CD4-positive, alpha-beta T cell treated with Interleukin-4 for 1 hour (primary cell): ENCODE measurements at regions not wholly inside any gene's neighbourhood (a gene's known extent, or its start where the extent isn't known, plus 50 kb on each side); places are given as distances from the start of the nearest gene placed in this dataset.
"Not testable (repeated sequence)": the region's sequence is repeated elsewhere in the genome, so short reads cannot be mapped to it uniquely, and the experiment has no call there.

Experiments
- DNase-seq, 2 donors: peaks; one replicate each; pipeline ENCODE4 v3.0.0-alpha.2; 2020 to 2022

DNA sequence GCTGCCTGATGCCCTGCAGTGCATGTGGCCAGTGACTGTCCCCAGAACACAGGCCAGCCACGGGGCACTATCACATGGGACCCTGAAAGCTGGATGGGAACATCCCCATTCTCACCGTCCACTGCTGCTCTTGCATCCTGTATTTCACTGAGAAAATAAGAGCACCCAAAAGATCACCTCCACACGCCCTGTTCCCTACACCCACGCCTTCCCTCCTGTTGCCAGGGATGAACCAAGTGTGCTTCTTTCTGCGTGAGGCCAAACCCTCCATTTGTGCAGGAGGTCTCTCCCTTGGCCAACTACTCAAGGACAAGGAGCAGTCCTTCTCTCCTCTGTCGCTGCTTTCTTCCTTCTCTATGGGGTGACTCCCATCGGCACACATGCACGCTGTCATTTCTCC is 118.3 kb downstream of the LRRC37A3 start:
- DNase-seq = not testable (repeated sequence)

DNA sequence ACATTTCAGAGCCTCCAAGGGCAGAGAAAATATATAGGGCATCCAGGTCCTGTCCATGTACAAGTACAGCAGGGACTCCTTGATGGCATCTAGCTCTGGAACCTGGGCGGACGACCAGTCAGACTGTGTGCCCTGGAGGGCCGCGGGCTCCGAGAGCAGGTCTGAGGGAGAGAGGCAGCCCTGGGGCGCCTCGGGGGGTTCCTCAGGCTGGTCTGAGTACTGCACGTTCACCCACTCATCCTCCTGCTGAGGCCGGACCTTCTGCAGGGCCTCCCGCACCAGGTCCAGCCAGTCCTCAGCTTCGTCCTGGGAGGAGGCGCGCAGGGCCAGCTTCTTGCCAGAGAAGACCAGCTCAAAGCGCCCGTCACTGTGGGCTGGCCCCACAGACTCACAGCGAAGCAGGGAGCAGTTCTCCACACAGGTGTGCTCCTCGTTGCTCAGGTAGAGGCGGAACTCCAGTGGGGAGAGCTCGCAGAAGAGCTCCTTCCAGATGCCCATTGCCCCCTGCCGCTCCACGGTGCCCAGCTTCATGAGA is 118.8 kb downstream of the LRRC37A3 start:
- not testable (repeated sequence) for DNase-seq

DNA sequence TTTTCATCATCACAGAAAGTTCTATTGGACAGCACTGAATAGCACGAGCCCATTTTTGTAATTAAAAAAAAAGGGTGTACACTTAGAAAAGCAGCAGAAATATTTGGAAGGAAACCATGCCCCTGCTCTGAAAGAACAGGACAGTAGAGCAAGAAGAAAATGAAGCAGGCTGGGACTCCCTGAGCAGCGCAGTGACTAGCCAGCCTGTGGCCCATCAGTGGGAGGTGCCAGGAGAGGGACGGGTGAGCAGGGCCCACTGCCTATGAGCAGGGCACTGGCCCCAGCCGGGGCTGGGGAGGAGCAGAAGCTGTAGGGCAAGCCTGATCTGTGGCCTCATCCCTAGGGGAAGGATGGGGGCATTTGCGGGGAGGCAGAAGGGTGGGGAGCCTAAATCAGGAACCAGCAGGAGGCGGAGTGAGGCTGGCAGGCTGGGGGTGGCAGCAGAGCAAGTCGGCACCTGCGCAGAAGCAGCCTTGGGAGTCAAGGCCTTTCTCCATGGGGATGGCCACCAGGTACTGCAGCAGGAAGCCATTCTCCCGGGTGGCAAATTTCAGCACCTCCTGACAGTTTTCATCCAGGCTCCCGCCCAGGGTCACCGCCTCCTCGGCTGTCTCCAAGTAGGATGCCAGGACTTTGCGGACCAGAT is 119.6 kb downstream of the LRRC37A3 start:
- DNase-seq = not testable (repeated sequence)

DNA sequence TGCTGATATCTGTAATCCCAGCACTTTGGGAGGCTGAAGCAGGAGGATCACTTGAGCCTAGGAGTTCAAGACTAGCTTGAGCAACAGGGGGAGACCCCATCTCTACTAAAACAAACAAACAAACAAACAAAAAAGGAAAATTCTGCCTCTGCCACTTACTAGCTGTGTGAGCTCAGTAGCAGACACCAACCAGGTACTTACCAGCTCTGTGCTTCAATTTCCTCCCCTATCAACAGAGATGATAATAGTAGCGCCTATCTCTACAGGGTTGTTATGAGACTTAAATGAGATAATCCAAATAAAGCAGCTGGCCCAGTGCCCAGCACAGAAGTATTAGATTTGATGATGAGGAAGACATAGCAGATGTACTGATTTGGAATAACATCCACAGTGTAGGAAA is 120.3 kb downstream of the LRRC37A3 start:
- DNase-seq = not testable (repeated sequence)

DNA sequence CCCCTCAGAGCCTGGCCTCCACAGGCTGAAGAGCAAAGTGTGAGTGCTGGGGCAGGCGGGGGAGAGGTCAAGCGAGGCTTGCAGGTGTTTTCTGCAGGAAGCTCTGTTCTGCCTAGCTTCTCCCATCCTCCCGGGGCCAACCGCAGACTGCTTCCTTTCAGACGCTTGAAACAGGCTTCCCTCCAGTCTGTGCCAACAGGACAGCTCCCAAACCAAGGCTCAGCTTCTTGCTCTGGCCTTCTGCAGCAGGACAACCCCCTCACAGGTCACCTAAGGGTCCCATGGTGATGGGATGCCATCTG is 120.8 kb downstream of the LRRC37A3 start:
- DNase-seq = not testable (repeated sequence)

DNA sequence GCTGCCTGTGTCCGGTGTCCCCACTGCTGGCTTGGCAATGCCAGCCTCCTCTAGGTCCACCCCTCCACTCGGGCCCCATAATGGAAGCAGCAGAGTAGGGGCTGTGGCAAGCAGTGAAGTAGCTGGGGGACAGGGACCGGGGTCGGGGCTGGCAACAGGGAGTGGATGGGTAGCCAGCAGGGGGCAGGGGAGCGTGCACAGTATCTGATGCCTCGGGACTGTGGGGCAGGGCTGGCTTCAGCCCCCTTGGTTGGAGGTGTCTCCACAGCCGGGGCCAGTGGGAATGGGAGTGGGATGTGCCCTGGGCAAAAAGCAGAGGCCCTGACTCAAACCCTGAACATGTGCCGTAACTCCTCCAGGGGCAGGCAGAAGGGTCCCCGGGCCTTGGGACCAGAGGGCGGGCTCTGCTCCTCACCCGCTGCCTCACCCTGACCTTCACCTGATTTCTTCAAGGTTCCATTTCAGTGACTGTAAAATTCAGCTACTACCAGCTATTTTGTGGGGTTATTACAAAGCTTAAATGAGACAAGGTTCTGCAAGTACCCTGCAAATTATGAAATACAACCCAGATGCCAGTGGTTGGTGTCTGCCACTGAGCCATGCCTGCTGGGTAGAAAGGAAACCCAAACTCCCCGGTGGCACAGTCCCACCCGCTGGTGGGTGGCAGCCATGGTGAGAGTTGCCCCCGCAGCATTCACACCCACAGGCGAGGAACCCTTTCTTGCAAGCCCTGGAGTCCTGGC is 121.4 kb downstream of the LRRC37A3 start:
- DNase-seq = not testable (repeated sequence)

DNA sequence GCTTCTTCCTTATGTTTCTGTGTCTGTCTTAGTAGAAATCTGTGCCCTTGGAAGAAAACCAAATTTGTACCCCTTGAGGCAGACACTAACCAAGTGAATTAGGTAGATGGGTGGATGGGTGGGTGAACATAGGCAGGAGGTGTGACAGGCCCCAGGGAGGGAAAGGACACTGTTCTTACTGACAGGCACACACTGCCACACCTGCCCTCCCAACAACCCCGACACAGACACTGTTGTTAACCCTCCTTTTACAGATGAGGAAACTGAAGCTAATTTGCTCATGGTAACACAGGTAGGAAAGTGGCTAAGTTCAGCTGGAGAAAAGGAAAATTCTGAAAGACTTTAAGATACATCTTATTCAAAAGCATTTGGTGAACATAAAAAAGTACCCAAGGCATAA is 123.9 kb downstream of the LRRC37A3 start:
- DNase-seq = not testable (repeated sequence)

DNA sequence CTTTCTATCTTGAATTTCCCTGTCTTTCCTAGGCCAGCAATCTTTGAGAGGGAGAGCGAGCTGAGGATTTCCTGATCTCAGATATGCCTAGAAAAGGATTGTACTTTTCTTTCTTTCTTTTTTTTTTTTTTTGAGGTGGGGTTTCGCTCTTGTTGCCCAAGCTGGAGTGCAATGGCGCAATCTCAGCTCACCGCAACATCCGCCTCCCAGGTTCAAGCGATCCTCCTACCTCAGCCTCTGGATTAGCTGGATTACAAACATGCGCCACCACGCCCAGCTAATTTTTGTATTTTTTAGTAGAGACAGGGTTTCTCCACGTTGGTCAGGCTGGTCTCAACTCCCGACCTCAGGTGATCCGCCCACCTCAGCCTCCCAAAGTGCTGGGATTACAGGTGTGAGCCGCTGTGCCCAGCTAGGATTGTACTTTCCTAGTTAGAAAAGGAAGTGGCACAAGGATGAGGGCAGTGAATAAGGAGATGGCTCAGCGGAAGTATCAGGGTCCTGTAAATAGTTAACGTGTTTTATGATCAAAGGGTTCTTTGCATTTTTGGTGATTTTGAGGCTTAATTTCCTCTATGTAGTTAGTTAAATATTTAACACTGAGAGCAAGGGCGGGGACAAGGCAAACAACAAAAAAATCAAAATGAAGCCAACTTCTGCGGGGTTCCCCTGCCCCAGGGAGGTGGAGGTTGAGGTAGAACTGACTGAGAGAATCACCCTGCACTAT is 124.6 kb downstream of the LRRC37A3 start:
- DNase-seq = not testable (repeated sequence)

DNA sequence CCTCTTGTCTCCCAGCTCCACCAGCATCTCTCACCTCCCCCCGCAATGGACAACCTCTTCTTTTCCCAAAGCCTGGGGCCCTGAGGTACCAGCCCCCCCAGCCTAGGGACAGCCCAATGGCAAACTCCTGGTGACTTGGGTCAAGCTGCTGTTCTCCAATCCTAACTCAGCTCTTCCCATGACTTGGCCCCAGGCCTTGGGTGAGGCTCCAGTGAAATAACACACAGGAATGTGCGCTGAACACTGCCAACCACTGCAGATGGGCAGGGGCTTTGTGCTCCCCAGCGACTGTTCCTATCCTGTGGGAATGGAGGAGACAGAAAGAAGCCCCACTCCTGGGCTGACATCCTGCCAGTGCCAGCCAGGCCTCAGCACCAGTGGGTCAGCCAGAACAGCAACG is 125.2 kb downstream of the LRRC37A3 start:
- DNase-seq = not testable (repeated sequence)

DNA sequence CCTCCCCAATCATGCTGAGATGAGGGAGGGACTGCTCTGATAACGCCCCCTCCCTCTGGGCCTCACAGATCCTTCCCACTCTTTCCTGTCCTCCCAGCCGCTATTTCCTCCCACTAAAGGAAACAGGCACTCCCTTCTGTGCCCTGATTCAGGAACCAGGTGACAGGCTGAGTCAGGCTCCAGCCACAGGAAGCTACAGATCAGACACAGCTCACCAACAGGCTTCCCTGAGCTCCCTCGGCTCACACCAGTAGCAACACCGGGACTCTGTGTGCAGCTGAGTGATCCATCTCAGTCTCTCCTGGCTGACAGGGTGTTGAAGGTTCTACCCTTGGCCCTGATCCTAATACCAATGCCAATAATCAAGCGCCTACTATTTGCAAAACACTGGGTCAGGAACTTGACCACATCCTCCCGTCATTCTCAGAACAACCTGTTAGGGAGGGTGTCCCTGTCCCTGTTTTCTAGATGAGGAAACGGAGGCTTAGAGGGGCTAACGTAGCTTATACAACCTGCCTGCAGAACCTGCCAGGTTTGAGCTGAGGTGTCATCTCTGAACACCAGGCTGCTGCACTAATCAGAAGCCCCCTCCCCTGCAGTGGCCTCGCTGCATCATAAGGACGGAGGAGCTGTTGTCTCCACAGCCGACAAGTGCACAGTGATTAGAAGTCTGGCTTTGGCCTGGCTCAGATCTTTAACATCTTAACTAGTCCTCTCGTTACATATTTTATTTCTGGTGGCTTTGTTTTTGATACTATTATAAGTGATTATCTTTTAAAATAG is 126.3 kb downstream of the LRRC37A3 start:
- DNase-seq = peak; percentile 18 to 30

DNA sequence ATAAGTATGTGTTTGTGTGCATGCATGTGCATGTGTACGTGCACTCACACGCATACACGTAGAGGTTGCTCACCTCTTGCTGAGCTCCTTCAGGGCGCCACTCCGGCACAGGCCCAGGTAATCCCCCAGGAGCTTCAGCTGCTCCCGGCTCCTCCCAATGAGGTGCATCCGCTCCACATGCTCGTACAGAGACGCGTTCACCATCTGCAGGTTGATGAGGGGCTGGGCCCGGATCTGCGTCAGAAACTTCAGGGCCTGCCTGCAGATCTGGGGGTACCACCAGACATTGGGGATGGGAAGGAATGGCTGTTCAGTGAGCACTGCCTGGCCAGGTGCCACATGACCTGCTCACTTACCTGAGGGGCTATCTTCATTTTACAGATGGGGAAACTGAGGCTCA is 127.0 kb downstream of the LRRC37A3 start:
- not testable (repeated sequence) for DNase-seq

DNA sequence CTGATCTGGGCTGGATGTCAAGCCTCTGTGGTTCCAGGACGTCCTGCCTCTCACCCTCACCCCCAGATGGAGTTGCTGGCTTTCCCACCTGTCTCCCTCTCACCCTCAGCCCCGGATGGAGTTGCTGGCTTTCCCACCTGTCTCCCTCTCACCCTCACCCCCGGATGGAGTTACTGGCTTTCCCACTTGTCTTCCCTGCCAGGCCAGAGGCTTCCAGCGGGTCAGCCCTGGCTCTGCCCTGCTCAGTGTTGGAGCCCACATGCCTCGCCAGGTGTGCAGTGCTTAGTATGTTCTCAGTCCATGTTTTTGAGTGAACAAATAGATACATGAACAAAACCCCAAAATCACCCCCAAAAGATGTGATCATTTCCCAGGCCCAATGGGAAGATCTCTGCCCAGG is 127.6 kb downstream of the LRRC37A3 start:
- DNase-seq = not testable (repeated sequence)

DNA sequence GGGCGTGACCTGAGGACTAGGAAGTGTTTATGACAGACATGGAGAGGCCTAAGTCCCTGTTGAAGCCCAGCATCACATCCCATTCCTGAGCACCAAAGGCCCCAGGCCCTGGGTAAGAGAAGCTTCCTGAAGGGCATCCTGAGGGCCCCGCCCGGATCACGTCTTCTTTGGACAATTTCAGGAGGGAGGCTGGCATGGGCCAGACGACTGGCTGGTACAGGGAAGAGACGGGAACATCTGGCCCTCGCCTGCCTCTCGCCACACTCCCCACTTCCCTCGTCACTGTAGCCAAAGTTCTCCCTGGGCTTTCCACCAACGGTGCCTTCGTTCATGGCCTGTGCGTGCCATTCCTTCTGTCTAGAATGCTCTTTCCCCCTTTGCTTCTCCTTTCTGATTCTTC is 128.1 kb downstream of the LRRC37A3 start:
- not testable (repeated sequence) for DNase-seq

DNA sequence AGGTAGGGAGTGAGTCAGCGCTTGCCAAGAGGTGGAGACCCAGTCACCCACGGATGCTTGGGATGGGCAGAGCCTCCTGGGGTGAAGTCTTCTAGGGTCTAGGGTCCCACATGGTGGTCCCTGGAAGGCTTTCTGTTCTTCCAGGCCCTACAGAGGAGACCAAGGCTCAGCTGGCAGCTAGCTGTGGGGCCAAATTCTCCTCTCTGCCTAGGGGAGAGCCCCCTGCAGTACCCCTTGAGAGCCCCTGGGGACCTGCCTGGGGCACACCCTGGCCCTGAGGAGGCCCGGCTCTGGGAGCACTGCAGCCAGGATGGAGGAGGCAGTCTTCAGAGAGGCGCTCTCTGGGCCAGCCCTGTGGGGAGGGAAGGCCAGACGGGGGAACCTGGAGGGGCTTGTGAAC is 128.6 kb upstream of the SMURF2 start:
- DNase-seq = not testable (repeated sequence)

DNA sequence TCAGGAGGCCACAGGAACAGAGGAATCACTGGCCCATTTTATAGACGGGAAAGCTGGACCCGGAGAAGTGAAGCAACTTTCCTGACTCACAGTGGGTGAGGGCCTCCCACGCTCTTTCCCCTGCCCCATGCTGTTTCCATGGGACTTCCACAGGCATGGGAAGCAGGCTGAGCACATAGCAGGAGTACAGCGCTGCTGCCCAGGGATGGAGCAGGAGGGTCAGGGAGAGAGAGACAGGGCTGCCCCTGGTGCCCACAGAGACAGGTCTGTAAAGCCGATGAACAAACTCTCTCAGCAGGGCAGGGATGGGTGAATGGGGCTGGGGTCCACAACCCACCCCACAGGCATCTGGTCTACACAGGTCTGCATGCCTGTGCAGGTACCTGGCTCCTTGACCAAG is 128.1 kb upstream of the SMURF2 start:
- not testable (repeated sequence) for DNase-seq

DNA sequence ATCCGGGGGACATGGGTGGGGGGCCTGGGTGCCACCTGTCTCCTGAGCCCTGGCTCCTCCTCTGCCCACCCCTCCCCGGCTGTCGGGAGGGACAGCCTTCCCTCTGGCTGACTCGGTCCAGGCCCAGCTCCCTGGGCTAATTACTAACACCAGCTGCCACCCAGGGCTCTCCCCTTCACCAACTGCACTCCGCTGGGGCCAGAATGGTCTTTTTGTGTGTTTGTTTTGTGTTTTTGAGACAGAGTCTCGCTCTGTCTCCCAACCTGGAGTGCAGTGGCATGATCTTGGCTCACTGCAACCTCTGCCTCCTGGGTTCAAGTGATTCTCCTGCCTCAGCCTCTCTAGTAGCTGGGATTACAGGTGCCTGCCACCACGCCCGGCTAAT is 126.9 kb upstream of the SMURF2 start:
- not testable (repeated sequence) for DNase-seq

DNA sequence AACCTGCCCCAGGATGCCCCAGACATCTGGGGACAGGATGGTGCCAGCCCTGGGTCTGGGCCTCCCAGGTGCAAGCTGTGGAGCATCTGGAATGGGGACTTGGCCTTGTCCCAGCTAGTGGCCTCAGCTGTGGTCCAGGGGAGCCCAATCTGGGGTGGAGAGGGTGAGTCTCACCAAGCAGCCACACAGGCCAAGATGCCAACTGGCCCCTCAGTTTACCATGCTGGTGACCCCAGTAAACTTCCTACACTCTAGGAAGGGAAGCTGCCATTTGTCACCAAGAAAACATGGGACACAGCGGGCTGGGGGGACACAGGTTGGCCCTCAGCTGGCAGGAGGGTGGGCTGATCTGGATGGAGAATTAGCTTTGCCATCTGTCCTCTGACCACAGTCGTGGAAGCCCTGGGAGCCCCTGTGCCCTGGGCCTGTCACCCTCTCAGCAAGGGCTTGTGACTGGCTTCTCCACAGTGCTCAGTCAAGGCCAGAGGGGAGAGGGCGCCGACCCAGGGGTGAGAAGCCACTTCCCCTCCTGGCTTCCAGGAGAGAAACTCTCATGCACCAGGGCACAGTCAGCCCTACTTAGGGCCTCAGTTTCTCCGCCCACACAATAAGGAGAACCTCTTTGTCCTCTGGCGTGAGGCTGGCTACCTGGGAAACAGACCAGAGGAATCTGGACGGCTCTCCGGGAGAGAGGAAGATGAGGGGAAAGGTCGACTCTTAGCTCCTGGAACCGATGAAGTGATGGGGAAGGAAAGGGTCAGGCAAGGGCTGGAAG is 126.4 kb upstream of the SMURF2 start:
- DNase-seq = no peak

DNA sequence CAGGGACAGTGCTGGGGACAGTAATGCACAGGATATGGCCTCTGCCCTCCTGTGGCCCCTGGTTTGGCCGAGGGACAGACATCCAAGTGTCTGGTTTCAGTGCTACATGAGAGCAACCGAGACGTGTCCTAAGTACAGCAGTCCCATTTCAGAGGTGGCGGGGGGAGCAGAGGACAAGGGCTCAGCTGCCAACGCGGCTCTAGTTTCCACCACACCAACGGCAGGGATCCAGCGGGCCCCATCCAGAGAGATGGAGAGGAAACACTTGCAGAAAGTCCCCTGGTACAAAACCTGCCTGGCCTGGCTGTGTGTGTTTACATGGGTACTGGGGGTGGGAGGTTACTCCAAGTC is 125.8 kb upstream of the SMURF2 start:
- DNase-seq = no peak

DNA sequence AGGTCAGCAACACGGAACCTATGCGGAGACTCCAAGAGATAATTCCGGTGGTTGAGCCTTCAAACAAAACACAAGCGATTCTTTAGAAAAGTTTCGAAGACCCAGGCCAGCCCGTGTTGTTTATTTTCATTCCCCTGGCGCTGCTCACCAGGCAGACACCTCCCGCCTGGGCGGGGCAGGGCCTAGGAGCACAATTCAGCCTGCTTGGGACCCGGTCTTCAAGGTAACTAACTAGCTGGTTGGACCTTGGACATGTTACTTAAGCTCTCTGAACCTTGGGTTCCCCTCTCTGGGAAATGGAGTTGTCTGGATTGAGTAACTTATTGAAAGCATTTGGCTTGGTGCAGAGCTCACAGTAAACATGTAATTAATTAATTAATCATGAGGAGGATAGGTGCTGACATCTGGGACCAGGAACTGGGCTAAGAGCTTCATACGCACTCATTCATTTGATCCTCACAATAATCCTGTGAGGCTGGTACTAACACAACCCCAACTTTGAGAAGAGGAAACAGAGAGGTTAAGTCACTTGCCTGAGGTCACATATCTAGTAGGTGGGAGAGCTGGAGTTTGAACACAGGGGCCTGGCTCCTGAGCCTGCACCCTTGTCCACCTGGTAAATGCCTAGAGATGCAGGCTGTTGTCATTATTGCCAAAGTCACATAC is 125.3 kb upstream of the SMURF2 start:
- DNase-seq = no peak

DNA sequence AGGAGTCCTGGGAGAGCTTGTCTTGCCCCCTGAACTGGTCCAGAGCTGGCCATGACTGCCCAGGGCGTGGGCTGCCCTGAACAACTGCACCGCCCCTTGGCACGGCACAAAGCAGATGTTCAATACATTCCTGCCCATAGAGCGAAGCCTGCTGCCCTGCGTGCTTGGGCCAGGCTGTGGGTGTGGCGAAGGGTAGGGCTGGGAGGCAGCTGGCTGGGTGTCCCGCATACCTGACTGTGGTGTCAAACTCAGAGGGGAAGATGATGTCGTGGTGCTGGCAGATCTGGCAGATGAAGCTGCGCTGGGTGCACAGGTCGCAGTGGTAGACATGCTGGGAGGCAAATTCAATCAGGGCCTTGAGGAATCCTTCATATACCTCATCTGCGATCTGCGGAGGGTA is 124.2 kb upstream of the SMURF2 start:
- DNase-seq = no peak

DNA sequence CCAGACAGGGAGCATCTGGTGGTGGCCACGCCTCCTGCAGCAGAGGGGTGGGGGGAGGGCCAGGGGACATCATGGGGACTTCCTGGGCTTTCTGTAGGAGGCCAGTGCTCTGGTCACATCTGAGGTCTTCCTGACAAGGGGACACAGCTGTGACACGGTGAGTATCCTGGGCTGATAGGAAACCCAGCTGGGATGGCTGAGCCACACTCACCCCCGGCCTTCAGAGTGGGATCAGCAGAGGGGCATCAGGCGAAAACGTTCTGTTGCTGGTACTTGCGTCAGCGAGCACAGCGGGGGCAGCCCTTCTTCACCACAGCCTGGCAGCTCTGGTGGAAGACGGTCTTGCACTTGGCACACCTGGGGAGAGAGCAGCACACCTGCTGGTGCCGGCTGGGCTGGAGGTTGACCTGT is 122.9 kb upstream of the SMURF2 start:
- DNase-seq = no peak
